Peyer's patch (tissue), 4 donors: ENCODE measurements at regions not wholly inside any gene's neighbourhood (a gene's known extent, or its start where the extent isn't known, plus 50 kb on each side); places are given as distances from the start of the nearest gene placed in this dataset.
A peak's percentile ranks its signal among the peaks of the same experiment; 100 is the strongest.

Experiments
- DNase-seq, 3 donors: peaks; one replicate each; pipeline ENCODE4 v3.0.0-alpha.2; 2017 to 2019
- H3K27ac ChIP-seq, 4 donors: fragments of 200-600 bp; sonication (generic); one replicate each; pipeline ENCODE4 v1.5.1; 2016 to 2019
- H3K27me3 ChIP-seq, 2 donors: fragments of 200-600 bp; sonication (generic); one replicate each; pipeline ENCODE4 v1.5.1; 2019
- H3K36me3 ChIP-seq, 3 donors: fragments of 200-600 bp; sonication (generic); one replicate each; pipeline ENCODE4 v1.5.1; 2016 to 2019
- H3K4me1 ChIP-seq, 4 donors: fragments of 200-600 bp; sonication (generic); one replicate each; pipeline ENCODE4 v1.5.1; 2016 to 2019
- H3K4me3 ChIP-seq, 4 donors: fragments of 200-600 bp; sonication (generic); 1 replicate in 3 of 4; 2 replicates in 1 of 4; pipeline ENCODE4 v1.5.1; 2016 to 2019; ENCODE audit warnings: mild to moderate bottlenecking in 1 of 4
- H3K9me3 ChIP-seq, 4 donors: fragments of 200-600 bp; sonication (generic); one replicate each; pipeline ENCODE4 v1.5.1; 2016 to 2019; ENCODE audit warnings: mild to moderate bottlenecking in 1 of 4
- POLR2A ChIP-seq, 2 donors: fragments of 450-650 bp; IDR thresholded peaks; one replicate each; pipeline ENCODE4 v1.5.1; 2017; ENCODE audit warnings: antibody characterized with exemption in 2 of 2, mild to moderate bottlenecking in 2 of 2, moderate library complexity in 2 of 2
- TF ChIP-seq, protein P1 (sequence below), 6 experiments: fragments of 450-650 bp in 4 of 6; fragments of 200-600 bp in 2 of 6; sonication (generic) in 1 of 6; IDR thresholded peaks; one replicate each; pipeline ENCODE4 v1.5.1; 2017 to 2019; ENCODE audit warnings: antibody characterized with exemption in 6 of 6, mild to moderate bottlenecking in 3 of 6, moderate library complexity in 1 of 6

DNA sequence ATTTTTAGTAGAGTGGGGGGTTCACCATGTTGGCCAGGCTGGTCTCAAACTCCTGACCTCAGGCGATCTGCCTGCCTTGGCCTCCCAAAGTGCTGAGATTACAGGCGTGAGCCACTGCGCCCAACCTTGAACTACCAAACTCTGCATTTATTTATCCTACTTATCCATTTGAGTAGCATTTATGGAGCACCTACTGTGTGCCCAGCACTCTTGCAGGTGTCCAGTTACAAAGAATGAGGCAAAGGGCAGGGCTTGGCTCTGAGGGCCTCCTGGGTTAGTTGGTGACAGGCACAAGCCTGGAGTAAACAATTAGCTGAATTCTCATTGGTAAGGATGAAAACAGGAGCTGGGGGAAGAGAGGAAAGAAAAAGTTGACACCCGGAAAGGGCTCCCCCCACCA is 93.4 kb upstream of the FOXP4 start:
- no peak for TF ChIP-seq POLR2A (IDR thresholded peaks at IDR 0.05)
- TF ChIP-seq, protein P1, sequence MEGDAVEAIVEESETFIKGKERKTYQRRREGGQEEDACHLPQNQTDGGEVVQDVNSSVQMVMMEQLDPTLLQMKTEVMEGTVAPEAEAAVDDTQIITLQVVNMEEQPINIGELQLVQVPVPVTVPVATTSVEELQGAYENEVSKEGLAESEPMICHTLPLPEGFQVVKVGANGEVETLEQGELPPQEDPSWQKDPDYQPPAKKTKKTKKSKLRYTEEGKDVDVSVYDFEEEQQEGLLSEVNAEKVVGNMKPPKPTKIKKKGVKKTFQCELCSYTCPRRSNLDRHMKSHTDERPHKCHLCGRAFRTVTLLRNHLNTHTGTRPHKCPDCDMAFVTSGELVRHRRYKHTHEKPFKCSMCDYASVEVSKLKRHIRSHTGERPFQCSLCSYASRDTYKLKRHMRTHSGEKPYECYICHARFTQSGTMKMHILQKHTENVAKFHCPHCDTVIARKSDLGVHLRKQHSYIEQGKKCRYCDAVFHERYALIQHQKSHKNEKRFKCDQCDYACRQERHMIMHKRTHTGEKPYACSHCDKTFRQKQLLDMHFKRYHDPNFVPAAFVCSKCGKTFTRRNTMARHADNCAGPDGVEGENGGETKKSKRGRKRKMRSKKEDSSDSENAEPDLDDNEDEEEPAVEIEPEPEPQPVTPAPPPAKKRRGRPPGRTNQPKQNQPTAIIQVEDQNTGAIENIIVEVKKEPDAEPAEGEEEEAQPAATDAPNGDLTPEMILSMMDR (IDR thresholded peaks at IDR 0.05) = no peak
- DNase-seq = no peak
- no peaks in the 10 kb centered on the region for H3K27me3 ChIP-seq
- no peak overlapping the region for H3K27ac ChIP-seq
- H3K9me3 ChIP-seq = no peaks in the 10 kb centered on the region
- H3K36me3 ChIP-seq = no peaks in the 10 kb centered on the region
- H3K4me1 ChIP-seq = peaks cover 0 to 43% (median 5%) of the 10 kb centered on the region in 4 donors
- H3K4me3 ChIP-seq = no peak overlapping the region

DNA sequence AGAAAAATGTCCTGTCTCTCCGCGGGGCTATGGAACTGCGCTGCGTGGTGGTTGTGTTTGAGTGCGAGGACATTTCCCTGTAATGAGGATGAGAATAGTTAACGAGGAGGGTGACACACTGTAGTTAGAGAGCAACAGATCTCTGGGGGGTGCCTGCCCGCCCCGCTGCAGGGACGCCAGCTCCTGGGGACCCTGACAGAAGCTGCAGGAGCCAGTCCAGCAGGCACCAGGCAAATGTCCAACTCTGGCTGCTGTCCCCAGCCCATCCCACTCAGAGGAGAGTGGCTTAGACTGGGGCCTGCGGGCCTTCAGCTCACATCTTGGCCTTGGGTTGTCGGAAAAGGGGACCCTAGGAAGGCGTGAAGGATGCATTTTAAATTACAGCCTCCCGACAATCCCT is 92.9 kb upstream of the FOXP4 start:
- no peak for TF ChIP-seq POLR2A (IDR thresholded peaks at IDR 0.05)
- Histone ChIP-seq H3K36me3 (no peaks in the 10 kb centered on the region), H3K4me1 (peaks cover 0 to 43% (median 5%) of the 10 kb centered on the region in 4 donors), H3K27ac (no peak overlapping the region), H3K9me3 (no peaks in the 10 kb centered on the region), H3K27me3 (no peaks in the 10 kb centered on the region), H3K4me3 (no peak overlapping the region)
- DNase-seq = no peak

DNA sequence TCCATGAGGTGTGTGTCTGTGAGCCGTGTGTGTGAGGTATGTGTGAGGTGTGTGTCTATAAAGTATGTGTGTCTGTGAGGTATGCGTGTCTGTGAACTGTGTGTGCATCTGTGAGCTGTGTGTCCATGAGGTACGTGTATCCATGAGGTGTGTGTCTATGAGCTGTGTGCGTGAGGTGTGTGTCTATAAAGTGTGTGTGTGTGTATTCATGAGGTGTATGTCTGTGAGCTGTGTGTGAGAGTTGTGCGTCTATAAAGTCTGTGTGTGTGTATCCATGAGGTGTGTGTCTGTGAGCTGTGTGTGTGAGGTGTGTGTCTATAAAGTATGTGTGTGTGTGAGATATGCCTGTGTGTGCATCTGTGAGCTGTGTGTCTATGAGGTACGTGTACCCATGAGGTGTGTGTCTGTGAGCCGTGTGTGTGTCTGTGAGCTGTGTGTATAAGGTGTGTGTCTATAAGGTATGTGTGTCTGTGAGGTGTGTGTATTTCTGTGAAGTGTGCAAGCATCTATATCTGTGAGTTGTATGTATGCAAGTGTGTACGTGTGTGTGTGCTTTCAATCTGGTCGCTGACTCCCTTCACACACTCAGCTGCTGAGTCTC is 91.9 kb upstream of the FOXP4 start:
- Histone ChIP-seq H3K4me3 (no peak overlapping the region), H3K9me3 (no peaks in the 10 kb centered on the region), H3K27me3 (no peaks in the 10 kb centered on the region), H3K36me3 (no peaks in the 10 kb centered on the region), H3K27ac (no peak overlapping the region), H3K4me1 (peaks cover 0 to 37% (median 2%) of the 10 kb centered on the region in 4 donors)
- TF ChIP-seq, protein P1 (IDR thresholded peaks at IDR 0.05) = no peak
- TF ChIP-seq POLR2A (IDR thresholded peaks at IDR 0.05) = no peak
- DNase-seq = no peak

DNA sequence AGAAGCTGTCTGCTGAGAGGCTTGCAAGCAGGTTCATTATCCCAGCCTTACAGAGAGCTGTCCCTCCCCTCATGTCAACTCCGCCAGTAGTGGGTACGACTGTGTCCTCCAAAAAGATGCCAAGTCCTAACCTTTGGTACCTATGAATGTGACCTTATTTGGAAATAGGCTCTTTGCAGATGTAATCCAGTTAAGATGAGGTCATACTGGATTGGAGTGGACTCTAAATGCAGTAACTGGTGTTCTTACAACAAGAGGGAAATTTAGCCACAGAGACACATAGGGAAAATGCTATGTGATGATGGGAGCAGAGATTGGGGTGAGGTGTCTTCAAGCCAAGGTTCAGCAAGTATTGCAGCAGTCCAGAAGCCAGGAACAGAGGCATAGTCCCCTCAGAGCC is 90.8 kb upstream of the FOXP4 start:
- Histone ChIP-seq H3K27me3 (no peaks in the 10 kb centered on the region), H3K27ac (no peak overlapping the region), H3K4me1 (peaks cover 0 to 27% (median 0%) of the 10 kb centered on the region in 4 donors), H3K9me3 (no peaks in the 10 kb centered on the region), H3K4me3 (no peak overlapping the region), H3K36me3 (no peaks in the 10 kb centered on the region)
- DNase-seq = no peak
- TF ChIP-seq, protein P1 (IDR thresholded peaks at IDR 0.05) = no peak
- TF ChIP-seq POLR2A (IDR thresholded peaks at IDR 0.05) = no peak

DNA sequence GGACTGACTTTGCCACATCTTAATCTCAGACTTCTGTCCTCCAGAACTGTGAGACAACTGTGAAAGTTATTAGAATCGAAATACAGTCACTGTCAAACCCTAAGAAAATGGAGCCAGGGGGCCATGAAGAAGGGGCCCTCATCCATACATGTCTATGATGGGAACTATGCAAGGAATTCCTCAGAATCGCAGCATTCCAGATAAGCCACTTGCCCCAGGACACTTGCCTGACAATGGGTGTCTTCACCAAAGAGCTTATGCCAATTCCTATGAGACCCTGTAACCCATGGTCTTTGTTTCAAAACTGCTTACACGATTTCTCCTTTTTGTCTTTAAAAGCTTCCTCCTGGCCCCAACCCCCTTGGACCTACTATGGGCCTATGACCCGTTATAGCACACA is 90.4 kb upstream of the FOXP4 start:
- Histone ChIP-seq H3K9me3 (no peaks in the 10 kb centered on the region), H3K27ac (peak overlapping the region in 1 of 4 donors; percentile 14), H3K4me3 (no peak overlapping the region), H3K27me3 (no peaks in the 10 kb centered on the region), H3K4me1 (peaks cover 0 to 23% (median 0%) of the 10 kb centered on the region in 4 donors), H3K36me3 (no peaks in the 10 kb centered on the region)
- TF ChIP-seq POLR2A (IDR thresholded peaks at IDR 0.05) = no peak
- TF ChIP-seq, protein P1 (IDR thresholded peaks at IDR 0.05) = no peak
- DNase-seq = no peak

DNA sequence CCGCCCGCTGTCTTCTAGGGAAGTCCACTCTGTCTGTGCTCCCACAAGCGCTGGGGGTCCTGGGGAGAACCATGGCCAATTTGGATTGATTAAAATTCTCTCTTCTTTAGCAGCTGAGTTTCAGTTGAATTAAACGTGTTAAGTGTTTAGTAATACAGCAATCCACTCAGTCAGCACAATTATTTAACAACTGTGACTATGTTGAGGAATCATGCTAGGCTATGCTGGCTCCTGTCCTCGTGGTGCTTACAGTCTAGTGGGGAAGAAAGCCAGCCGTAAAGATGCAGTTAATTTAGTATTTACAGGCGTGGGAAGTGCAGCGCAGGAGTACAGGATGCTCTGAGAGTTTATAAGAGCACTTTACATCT is 88.9 kb upstream of the FOXP4 start:
- no peak overlapping the region for H3K4me3 ChIP-seq
- DNase-seq = no peak
- H3K27ac ChIP-seq = peak overlapping the region in 2 of 4 donors; percentile 18 to 35
- H3K27me3 ChIP-seq = no peaks in the 10 kb centered on the region
- TF ChIP-seq, protein P1 (IDR thresholded peaks at IDR 0.05) = no peak
- no peak for TF ChIP-seq POLR2A (IDR thresholded peaks at IDR 0.05)
- H3K36me3 ChIP-seq = no peaks in the 10 kb centered on the region
- H3K4me1 ChIP-seq = peaks cover 0 to 21% (median 0%) of the 10 kb centered on the region in 4 donors
- no peaks in the 10 kb centered on the region for H3K9me3 ChIP-seq
